Endothelial cell (in vitro differentiated cells): ENCODE measurements at regions not wholly inside any gene's neighbourhood (a gene's known extent, or its start where the extent isn't known, plus 50 kb on each side); places are given as distances from the start of the nearest gene placed in this dataset.
A peak's percentile ranks its signal among the peaks of the same experiment; 100 is the strongest.

Experiments used
- DNase-seq: peaks from one replicate; pipeline ENCODE4 v3.0.0; 2021; ENCODE audit warnings: low spot score
- H3K27ac Mint-ChIP-seq: one replicate; pipeline ENCODE4 v1.8.0; 2021; ENCODE audit warnings: mixed read lengths, inconsistent platforms; ENCODE audit not compliant: unreplicated experiment
- H3K27me3 Mint-ChIP-seq: one replicate; pipeline ENCODE4 v1.8.0; 2021; ENCODE audit warnings: mild to moderate bottlenecking, moderate library complexity, mixed read lengths, inconsistent platforms; ENCODE audit not compliant: unreplicated experiment
- H3K36me3 Mint-ChIP-seq: one replicate; pipeline ENCODE4 v1.8.0; 2021; ENCODE audit warnings: mild to moderate bottlenecking, low read depth, mixed read lengths, inconsistent platforms; ENCODE audit not compliant: unreplicated experiment
- H3K4me1 Mint-ChIP-seq: one replicate; pipeline ENCODE4 v1.8.0; 2021; ENCODE audit warnings: mild to moderate bottlenecking, mixed read lengths, inconsistent platforms; ENCODE audit not compliant: unreplicated experiment
- H3K4me3 Mint-ChIP-seq: one replicate; pipeline ENCODE4 v1.8.0; 2021; ENCODE audit warnings: mild to moderate bottlenecking, mixed read lengths, inconsistent platforms; ENCODE audit not compliant: unreplicated experiment
- H3K9me3 Mint-ChIP-seq: one replicate; pipeline ENCODE4 v1.8.0; 2021; ENCODE audit warnings: mixed read lengths, inconsistent platforms; ENCODE audit not compliant: unreplicated experiment
- TF ChIP-seq, protein P1 (sequence below): fragments of 200-600 bp; sonication (generic); IDR thresholded peaks from one replicate; pipeline ENCODE4 v1.5.0; 2021; ENCODE audit warnings: antibody characterized with exemption; ENCODE audit not compliant: unreplicated experiment

DNA sequence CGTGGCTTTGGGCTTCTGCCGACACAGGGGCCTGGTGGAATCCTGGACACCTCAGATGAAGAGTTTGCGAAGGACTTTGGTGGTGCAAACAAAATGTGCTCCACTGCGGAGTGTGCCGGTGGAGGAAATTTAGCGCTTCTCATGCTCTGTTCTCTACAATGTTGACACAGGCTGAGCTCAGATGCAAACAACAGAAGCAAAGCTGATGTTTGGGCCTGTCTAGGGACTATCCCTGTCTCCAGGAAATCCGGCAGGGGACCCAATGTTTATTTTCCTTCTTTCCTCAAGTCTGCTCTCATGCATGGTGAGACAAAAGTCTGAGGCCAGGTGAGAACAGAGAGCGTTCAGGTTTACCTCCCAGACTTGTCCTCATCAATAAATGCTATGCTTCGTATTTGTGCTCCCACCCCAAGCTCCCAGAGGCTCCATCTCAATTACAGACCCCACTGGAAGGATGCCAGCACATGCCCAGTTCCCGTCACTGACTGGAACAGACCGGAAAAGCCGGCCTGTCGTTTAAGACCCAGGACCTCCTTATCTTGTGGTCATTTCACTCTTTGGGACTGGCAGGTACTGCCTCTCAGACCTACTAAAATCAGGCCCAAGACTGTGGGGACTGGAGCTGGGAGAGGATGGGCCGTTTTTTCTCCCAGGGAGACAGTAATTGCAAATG is 105.7 kb upstream of the B3GAT1 start:
- DNase-seq, result no peak
- TF ChIP-seq, protein P1, sequence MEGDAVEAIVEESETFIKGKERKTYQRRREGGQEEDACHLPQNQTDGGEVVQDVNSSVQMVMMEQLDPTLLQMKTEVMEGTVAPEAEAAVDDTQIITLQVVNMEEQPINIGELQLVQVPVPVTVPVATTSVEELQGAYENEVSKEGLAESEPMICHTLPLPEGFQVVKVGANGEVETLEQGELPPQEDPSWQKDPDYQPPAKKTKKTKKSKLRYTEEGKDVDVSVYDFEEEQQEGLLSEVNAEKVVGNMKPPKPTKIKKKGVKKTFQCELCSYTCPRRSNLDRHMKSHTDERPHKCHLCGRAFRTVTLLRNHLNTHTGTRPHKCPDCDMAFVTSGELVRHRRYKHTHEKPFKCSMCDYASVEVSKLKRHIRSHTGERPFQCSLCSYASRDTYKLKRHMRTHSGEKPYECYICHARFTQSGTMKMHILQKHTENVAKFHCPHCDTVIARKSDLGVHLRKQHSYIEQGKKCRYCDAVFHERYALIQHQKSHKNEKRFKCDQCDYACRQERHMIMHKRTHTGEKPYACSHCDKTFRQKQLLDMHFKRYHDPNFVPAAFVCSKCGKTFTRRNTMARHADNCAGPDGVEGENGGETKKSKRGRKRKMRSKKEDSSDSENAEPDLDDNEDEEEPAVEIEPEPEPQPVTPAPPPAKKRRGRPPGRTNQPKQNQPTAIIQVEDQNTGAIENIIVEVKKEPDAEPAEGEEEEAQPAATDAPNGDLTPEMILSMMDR, result no peak
- Mint-ChIP-seq H3K4me3 (no peak overlapping the region), H3K4me1 (peaks cover 45% of the 10 kb centered on the region), H3K27me3 (peaks cover 4% of the 10 kb centered on the region), H3K9me3 (no peaks in the 10 kb centered on the region), H3K36me3 (no peaks in the 10 kb centered on the region), H3K27ac (peak overlapping the region; percentile 36)

DNA sequence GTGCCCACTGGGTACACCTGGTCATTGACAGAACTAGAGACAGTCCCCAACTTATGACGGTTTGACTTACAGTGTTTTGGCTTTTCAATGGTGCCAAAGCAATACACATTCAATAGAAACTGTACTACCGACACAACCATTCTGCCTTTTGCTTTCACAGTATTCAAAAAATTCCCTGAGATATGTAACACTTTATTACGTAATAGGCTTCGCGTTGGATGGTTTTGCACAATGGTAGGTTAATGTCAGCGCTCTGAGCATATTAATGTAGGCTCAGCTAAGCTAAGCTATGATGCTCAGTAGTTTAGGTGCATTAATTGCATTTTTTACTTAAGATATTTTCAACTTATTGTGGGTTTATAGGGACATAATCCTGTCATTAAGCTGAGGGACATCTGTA is 105.1 kb upstream of the B3GAT1 start:
- no peak overlapping the region for H3K4me3 Mint-ChIP-seq
- H3K9me3 Mint-ChIP-seq, result no peaks in the 10 kb centered on the region
- H3K27ac Mint-ChIP-seq, result no peak overlapping the region
- H3K4me1 Mint-ChIP-seq, result peaks cover 41% of the 10 kb centered on the region
- H3K27me3 Mint-ChIP-seq, result peaks cover 4% of the 10 kb centered on the region
- H3K36me3 Mint-ChIP-seq, result no peaks in the 10 kb centered on the region
- TF ChIP-seq, protein P1, result no peak
- no peak for DNase-seq

DNA sequence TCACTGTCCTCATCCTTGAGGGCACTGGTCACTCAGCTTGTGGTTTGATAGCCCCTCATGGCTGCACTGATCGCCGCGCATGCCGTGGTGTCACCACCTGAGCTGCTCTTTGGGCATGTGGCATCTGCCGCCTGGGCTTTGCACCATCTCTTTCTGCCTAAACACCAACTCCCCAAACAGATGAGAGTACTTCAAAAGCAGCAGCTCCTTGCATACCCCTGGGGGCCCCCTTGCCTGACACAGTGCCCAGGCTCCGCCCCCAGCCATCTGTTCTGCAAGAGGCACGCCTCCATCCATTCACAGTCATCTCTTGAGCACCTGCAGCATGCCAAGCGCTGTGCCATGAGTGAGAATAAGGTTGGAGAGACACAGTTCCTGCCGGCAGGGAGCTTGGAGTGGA is 104.5 kb upstream of the B3GAT1 start:
- Mint-ChIP-seq H3K9me3 (no peaks in the 10 kb centered on the region), H3K4me3 (no peak overlapping the region), H3K36me3 (no peaks in the 10 kb centered on the region), H3K27me3 (peaks cover 4% of the 10 kb centered on the region), H3K27ac (no peak overlapping the region), H3K4me1 (peaks cover 38% of the 10 kb centered on the region)
- DNase-seq, result no peak
- TF ChIP-seq, protein P1, result no peak

DNA sequence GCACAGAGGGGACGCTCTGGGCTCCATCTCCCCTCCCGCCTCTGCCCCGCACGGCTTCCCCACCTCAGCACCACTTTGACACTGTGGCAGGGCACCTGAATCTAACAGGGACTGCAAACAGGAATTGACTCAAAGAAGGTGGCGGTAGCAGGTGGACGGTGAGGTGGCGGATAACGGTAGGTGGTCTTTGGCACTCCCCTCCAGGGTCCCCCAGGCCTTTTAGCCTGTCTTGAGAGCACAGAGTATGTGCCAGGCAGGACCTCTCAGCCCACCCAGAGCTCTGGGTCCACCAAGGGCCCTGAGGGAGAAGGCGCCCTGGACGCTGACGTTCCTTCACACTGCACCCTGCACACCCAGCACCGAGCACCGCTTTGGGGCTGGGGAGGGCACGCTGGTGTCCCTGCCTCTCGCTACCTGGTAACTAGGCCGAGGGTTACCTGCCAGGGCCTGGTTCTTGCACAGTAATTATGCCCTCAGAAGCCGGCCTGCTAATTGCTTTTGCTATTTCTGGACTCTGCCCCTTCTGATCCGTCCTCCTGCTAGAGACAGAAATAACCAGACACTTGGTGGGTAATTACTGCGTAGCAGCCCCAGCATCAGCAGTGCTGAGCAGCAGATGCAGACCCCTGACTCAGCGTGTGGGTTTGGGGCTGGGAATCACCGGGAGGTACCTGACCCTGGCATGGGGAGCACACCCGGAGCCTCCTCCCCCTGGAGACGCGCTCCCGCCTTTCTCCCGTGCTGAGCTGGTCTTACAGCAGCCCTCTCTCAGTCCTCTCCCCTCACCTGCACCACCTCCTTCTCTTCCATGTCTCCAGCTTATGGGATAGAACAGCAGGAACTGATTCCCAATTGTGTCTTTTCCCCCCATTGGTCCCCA is 103.3 kb upstream of the B3GAT1 start:
- Mint-ChIP-seq H3K36me3 (no peaks in the 10 kb centered on the region), H3K27ac (no peak overlapping the region), H3K4me3 (no peak overlapping the region), H3K9me3 (no peaks in the 10 kb centered on the region), H3K4me1 (peaks cover 40% of the 10 kb centered on the region), H3K27me3 (peaks cover 4% of the 10 kb centered on the region)
- DNase-seq, result no peak
- TF ChIP-seq, protein P1, result no peak
